Neural cell (in vitro differentiated cells): ENCODE measurements at regions not wholly inside any gene's neighbourhood (a gene's known extent, or its start where the extent isn't known, plus 50 kb on each side); places are given as distances from the start of the nearest gene placed in this dataset.
"Not testable (repeated sequence)": the region's sequence is repeated elsewhere in the genome, so short reads cannot be mapped to it uniquely, and the experiment has no call there.

ENCODE experiments used
- EZH2 ChIP-seq: fragments of 200-600, 300-800 bp; shearing (Covaris generic), sonication (generic); IDR thresholded peaks from 2 replicates; pipeline ENCODE4 v1.6.1; 2014; ENCODE audit warnings: antibody characterized with exemption, low read length, borderline replicate concordance, mild to moderate bottlenecking; ENCODE audit not compliant: insufficient read depth, poor library complexity, severe bottlenecking
- POLR2AphosphoS5 ChIP-seq: IDR thresholded peaks from 2 replicates; pipeline ENCODE4 v1.6.1; 2012
- TAF1 ChIP-seq: IDR thresholded peaks from 2 replicates; pipeline ENCODE4 v1.6.1; 2012; ENCODE audit warnings: low read depth
- TF ChIP-seq, protein P1 (sequence below): fragments of 450-650 bp; IDR thresholded peaks from 2 replicates; pipeline ENCODE4 v1.5.1; 2014; ENCODE audit warnings: antibody characterized with exemption, mild to moderate bottlenecking, moderate library complexity; ENCODE audit not compliant: poor library complexity, severe bottlenecking

GRCh38 chr1:149646360-149647017 is 62.8 kb downstream of the PPIAL4C start:
- not testable (repeated sequence) for TF ChIP-seq EZH2, POLR2AphosphoS5, TAF1
- TF ChIP-seq, protein P1, sequence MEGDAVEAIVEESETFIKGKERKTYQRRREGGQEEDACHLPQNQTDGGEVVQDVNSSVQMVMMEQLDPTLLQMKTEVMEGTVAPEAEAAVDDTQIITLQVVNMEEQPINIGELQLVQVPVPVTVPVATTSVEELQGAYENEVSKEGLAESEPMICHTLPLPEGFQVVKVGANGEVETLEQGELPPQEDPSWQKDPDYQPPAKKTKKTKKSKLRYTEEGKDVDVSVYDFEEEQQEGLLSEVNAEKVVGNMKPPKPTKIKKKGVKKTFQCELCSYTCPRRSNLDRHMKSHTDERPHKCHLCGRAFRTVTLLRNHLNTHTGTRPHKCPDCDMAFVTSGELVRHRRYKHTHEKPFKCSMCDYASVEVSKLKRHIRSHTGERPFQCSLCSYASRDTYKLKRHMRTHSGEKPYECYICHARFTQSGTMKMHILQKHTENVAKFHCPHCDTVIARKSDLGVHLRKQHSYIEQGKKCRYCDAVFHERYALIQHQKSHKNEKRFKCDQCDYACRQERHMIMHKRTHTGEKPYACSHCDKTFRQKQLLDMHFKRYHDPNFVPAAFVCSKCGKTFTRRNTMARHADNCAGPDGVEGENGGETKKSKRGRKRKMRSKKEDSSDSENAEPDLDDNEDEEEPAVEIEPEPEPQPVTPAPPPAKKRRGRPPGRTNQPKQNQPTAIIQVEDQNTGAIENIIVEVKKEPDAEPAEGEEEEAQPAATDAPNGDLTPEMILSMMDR = not testable (repeated sequence)
